ENCODE measurements at regions not wholly inside any gene's neighbourhood (a gene's known extent, or its start where the extent isn't known, plus 50 kb on each side); places are given as distances from the start of the nearest gene placed in this dataset.

- H3K36me3 Mint-ChIP-seq (ENCODE audit: low read depth), result no peaks in the 10 kb centered on the region
- H3K9me3 Mint-ChIP-seq, result no peaks in the 10 kb centered on the region
- H3K27me3 Mint-ChIP-seq, result no peaks in the 10 kb centered on the region
- no peaks in the 10 kb centered on the region for H3K4me1 Mint-ChIP-seq (ENCODE audit: low read depth)
- intact Hi-C loops (cut with micrococcal nuclease), result no loop called here
- H3K4me3 Mint-ChIP-seq, result no peak overlapping the region
- H3K27ac Mint-ChIP-seq, result no peak overlapping the region
These were observed 347.3 kb upstream of the RAG2 start for GRCh38 chr11:36945384-36945783.

DNA sequence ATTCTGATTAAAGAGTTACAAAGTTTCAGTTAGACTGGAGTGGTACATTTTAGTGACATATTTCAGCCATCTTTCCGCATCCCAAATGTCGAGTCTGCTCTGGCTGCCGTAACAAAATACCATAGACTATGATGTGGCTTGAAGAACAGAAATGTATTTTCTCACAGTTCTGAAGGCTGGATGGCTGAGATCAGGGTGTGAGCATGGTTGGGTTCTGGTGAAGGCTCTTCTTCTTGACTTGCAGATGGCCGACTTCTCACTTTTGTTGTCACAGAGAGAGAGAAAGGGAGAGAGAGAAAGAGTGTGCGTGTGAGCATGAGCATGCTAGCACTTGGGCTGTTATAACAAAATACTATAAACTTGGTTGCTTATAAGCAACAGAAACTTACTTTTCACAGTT lies 335.4 kb upstream of the RAG2 start:
- Mint-ChIP-seq H3K4me3 (no peak overlapping the region), H3K4me1 (ENCODE audit: low read depth) (no peaks in the 10 kb centered on the region), H3K27me3 (no peaks in the 10 kb centered on the region), H3K9me3 (no peaks in the 10 kb centered on the region), H3K27ac (no peak overlapping the region), H3K36me3 (ENCODE audit: low read depth) (no peaks in the 10 kb centered on the region)
- intact Hi-C loops (cut with micrococcal nuclease), result no loop called here

GRCh38 chr11:36931139-36931538 lies 333.1 kb upstream of the RAG2 start:
- Mint-ChIP-seq H3K27ac (no peak overlapping the region), H3K36me3 (ENCODE audit: low read depth) (no peaks in the 10 kb centered on the region), H3K27me3 (no peaks in the 10 kb centered on the region), H3K4me3 (no peak overlapping the region), H3K9me3 (peaks cover 14% of the 10 kb centered on the region), H3K4me1 (ENCODE audit: low read depth) (no peaks in the 10 kb centered on the region)
- intact Hi-C loops (cut with micrococcal nuclease), result no loop called here

GRCh38 chr11:36930256-36930655 lies 332.2 kb upstream of the RAG2 start:
- Mint-ChIP-seq H3K27ac (no peak overlapping the region), H3K4me3 (no peak overlapping the region), H3K36me3 (ENCODE audit: low read depth) (no peaks in the 10 kb centered on the region), H3K27me3 (no peaks in the 10 kb centered on the region), H3K9me3 (peaks cover 14% of the 10 kb centered on the region), H3K4me1 (ENCODE audit: low read depth) (no peaks in the 10 kb centered on the region)
- intact Hi-C loops (cut with micrococcal nuclease), result no loop called here

- H3K4me1 Mint-ChIP-seq (ENCODE audit: low read depth), result no peaks in the 10 kb centered on the region
- no peak overlapping the region for H3K27ac Mint-ChIP-seq
- H3K4me3 Mint-ChIP-seq, result no peak overlapping the region
- H3K9me3 Mint-ChIP-seq, result peaks cover 14% of the 10 kb centered on the region
- no peaks in the 10 kb centered on the region for H3K27me3 Mint-ChIP-seq
- no peaks in the 10 kb centered on the region for H3K36me3 Mint-ChIP-seq (ENCODE audit: low read depth)
- intact Hi-C loops (cut with micrococcal nuclease), result no loop called here
These were observed 331.4 kb upstream of the RAG2 start for GRCh38 chr11:36929401-36929800.

- Mint-ChIP-seq H3K4me1 (ENCODE audit: low read depth) (no peaks in the 10 kb centered on the region), H3K27me3 (no peaks in the 10 kb centered on the region), H3K36me3 (ENCODE audit: low read depth) (no peaks in the 10 kb centered on the region), H3K4me3 (no peak overlapping the region), H3K9me3 (peaks cover 14% of the 10 kb centered on the region), H3K27ac (no peak overlapping the region)
- intact Hi-C loops (cut with micrococcal nuclease), result no loop called here
These were observed 330.6 kb upstream of the RAG2 start for GRCh38 chr11:36928621-36929020.

GRCh38 chr11:36899800-36900199 lies 301.8 kb upstream of the RAG2 start:
- intact Hi-C loops (cut with micrococcal nuclease), result no loop called here
- Mint-ChIP-seq H3K36me3 (ENCODE audit: low read depth) (no peaks in the 10 kb centered on the region), H3K4me1 (ENCODE audit: low read depth) (no peaks in the 10 kb centered on the region), H3K27me3 (no peaks in the 10 kb centered on the region), H3K9me3 (no peaks in the 10 kb centered on the region), H3K27ac (no peak overlapping the region), H3K4me3 (no peak overlapping the region)

- H3K27me3 Mint-ChIP-seq, result no peaks in the 10 kb centered on the region
- no peak overlapping the region for H3K4me3 Mint-ChIP-seq
- H3K36me3 Mint-ChIP-seq (ENCODE audit: low read depth), result no peaks in the 10 kb centered on the region
- H3K4me1 Mint-ChIP-seq (ENCODE audit: low read depth), result no peaks in the 10 kb centered on the region
- H3K27ac Mint-ChIP-seq, result no peak overlapping the region
- intact Hi-C loops (cut with micrococcal nuclease), result no loop called here
- H3K9me3 Mint-ChIP-seq, result no peaks in the 10 kb centered on the region
These were observed 292.8 kb upstream of the RAG2 start for GRCh38 chr11:36890841-36891240.

- no peak overlapping the region for H3K27ac Mint-ChIP-seq
- no peaks in the 10 kb centered on the region for H3K4me1 Mint-ChIP-seq (ENCODE audit: low read depth)
- intact Hi-C loops (cut with micrococcal nuclease), result no loop called here
- no peaks in the 10 kb centered on the region for H3K9me3 Mint-ChIP-seq
- H3K27me3 Mint-ChIP-seq, result no peaks in the 10 kb centered on the region
- H3K4me3 Mint-ChIP-seq, result no peak overlapping the region
- H3K36me3 Mint-ChIP-seq (ENCODE audit: low read depth), result no peaks in the 10 kb centered on the region
These were observed 292.2 kb upstream of the RAG2 start for GRCh38 chr11:36890121-36890679.

DNA sequence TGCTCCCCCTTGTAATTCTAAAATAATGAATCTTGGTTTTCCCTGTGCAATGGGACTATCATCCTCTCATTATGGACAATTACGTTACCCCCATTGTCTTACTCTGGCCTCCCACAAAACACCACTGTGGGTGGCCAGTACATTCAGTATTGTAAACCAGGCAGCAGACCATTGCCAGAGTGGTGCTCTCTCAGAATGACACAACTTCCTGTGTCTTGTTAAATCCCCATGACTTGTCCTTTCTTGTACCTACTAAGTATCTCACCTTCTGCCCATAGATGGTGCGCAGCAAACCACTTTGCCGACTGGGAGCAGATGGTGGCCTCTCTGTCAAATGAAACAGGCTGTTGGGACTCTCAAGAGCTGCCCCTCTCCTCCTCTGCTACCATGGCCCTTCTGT lies 287.1 kb upstream of the RAG2 start:
- no peak overlapping the region for H3K4me3 Mint-ChIP-seq

DNA sequence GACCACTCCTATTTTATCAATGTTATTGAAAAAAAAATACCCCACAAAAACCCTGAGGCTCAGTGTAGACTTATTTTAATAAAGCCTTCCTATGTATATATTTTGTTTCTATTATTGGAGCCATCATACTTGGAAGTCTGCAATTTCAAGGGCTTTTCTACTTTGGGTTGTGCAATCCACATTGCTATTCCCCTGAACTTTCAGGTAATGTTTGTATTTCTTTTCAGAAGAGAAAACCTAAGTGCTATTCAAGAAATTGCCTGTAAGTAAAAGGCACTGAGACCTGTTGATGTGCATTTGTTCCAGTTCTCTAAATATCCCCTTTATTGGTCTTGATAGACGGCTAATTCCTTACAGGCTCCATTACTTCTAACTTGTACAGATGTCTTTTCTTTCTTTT lies 280.7 kb upstream of the RAG2 start:
- intact Hi-C loops (cut with micrococcal nuclease), result no loop called here
- Mint-ChIP-seq H3K27me3 (no peaks in the 10 kb centered on the region), H3K27ac (no peak overlapping the region), H3K4me3 (no peak overlapping the region), H3K9me3 (peaks cover 16% of the 10 kb centered on the region), H3K4me1 (ENCODE audit: low read depth) (no peaks in the 10 kb centered on the region), H3K36me3 (ENCODE audit: low read depth) (no peaks in the 10 kb centered on the region)

More for the DNA sequence above, 287.1 kb upstream of the RAG2 start:
- Mint-ChIP-seq H3K27me3 (no peaks in the 10 kb centered on the region), H3K27ac (no peak overlapping the region), H3K9me3 (peaks cover 14% of the 10 kb centered on the region), H3K36me3 (ENCODE audit: low read depth) (no peaks in the 10 kb centered on the region), H3K4me1 (ENCODE audit: low read depth) (no peaks in the 10 kb centered on the region)
- intact Hi-C loops (cut with micrococcal nuclease), result no loop called here

GRCh38 chr11:36877149-36877548 lies 279.1 kb upstream of the RAG2 start:
- Mint-ChIP-seq H3K9me3 (peaks cover 16% of the 10 kb centered on the region), H3K4me3 (no peak overlapping the region), H3K27me3 (no peaks in the 10 kb centered on the region), H3K36me3 (ENCODE audit: low read depth) (no peaks in the 10 kb centered on the region), H3K27ac (no peak overlapping the region), H3K4me1 (ENCODE audit: low read depth) (no peaks in the 10 kb centered on the region)
- intact Hi-C loops (cut with micrococcal nuclease), result no loop called here

DNA sequence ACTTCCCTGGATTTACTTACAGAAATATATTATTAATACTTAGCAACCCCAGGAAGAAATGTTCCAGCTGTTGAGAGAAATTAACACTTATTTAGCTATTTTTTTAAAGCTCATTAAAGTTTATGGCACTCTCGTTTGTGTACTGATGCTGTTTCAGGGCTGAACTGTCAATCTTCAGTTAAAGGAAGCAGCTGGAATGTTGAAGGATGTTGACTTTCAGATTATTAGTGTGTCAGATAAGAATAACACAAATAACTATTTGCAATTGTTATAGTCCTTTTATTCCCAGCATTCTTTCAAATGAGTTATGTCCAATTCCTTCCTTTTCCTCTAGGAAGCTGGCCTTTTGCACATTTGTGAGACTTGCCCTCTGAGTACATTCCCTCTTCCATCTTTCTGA lies 278.2 kb upstream of the RAG2 start:
- intact Hi-C loops (cut with micrococcal nuclease), result no loop called here
- no peak overlapping the region for H3K27ac Mint-ChIP-seq
- H3K4me3 Mint-ChIP-seq, result no peak overlapping the region
- no peaks in the 10 kb centered on the region for H3K27me3 Mint-ChIP-seq
- H3K9me3 Mint-ChIP-seq, result peaks cover 14% of the 10 kb centered on the region
- H3K36me3 Mint-ChIP-seq (ENCODE audit: low read depth), result no peaks in the 10 kb centered on the region
- H3K4me1 Mint-ChIP-seq (ENCODE audit: low read depth), result no peaks in the 10 kb centered on the region

DNA sequence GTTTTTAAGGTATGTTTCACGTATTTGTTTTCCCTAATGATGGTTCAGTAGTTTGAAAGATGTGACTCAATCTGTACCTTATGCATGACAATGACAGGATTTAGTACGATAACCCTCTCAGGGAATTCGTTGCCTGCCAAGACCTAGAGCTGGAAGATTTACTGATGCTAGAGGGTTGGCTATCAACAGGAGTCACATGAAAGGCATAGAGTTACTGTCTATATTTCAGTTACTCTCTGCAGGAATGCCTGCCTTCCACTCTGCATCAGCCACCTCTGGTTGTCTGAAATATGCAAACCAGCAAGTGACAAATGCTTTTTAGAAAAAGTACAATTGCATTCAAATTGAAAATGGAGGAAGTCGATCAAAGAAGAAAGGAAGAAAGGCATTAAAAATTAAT lies 276.3 kb upstream of the RAG2 start:
- Mint-ChIP-seq H3K4me1 (ENCODE audit: low read depth) (no peaks in the 10 kb centered on the region), H3K27me3 (no peaks in the 10 kb centered on the region), H3K4me3 (no peak overlapping the region), H3K27ac (no peak overlapping the region), H3K36me3 (ENCODE audit: low read depth) (no peaks in the 10 kb centered on the region), H3K9me3 (no peaks in the 10 kb centered on the region)
- intact Hi-C loops (cut with micrococcal nuclease), result no loop called here

- Mint-ChIP-seq H3K36me3 (ENCODE audit: low read depth) (no peaks in the 10 kb centered on the region), H3K9me3 (no peaks in the 10 kb centered on the region), H3K27me3 (no peaks in the 10 kb centered on the region), H3K4me1 (ENCODE audit: low read depth) (no peaks in the 10 kb centered on the region), H3K27ac (no peak overlapping the region), H3K4me3 (no peak overlapping the region)
- intact Hi-C loops (cut with micrococcal nuclease), result no loop called here
These were observed 272.3 kb upstream of the RAG2 start for GRCh38 chr11:36870361-36870760.

Data from dendritic cell treated with granulocyte-macrophage colony-stimulating factor and Interleukin-4, amounts not matched to agents 40 ng/mL and 50 ng/mL, for 4 days (primary cell).